Astrocyte (in vitro differentiated cells and primary cell): ENCODE measurements at regions not wholly inside any gene's neighbourhood (a gene's known extent, or its start where the extent isn't known, plus 50 kb on each side); places are given as distances from the start of the nearest gene placed in this dataset.

Experiments used
- DNase-seq: peaks from one replicate; pipeline ENCODE4 v3.0.0-alpha.2; 2010; ENCODE audit warnings: low read depth
- FAIRE-seq: peaks from 2 replicates; lab custom pipeline; 2011; peaks lifted over from hg19 to GRCh38; lab: Jason Lieb, UNC
- H2AFZ ChIP-seq: 2 replicates; pipeline ENCODE4 v1.6.0; 2012; ENCODE audit warnings: low read depth, low read length, inconsistent platforms
- H3K27ac ChIP-seq: 2 replicates; pipeline ENCODE4 v1.5.1; 2011; ENCODE audit warnings: low read depth, low read length, inconsistent platforms
- H3K27me3 ChIP-seq: 2 replicates; pipeline ENCODE4 v1.6.0; 2011; ENCODE audit warnings: low read length, inconsistent platforms; ENCODE audit not compliant: insufficient read depth
- H3K36me3 ChIP-seq: 2 replicates; pipeline ENCODE4 v1.5.1; 2011; ENCODE audit warnings: low read length, inconsistent platforms; ENCODE audit not compliant: insufficient read depth
- H3K4me1 ChIP-seq: 2 replicates; pipeline ENCODE4 v1.5.1; 2011; ENCODE audit warnings: low read length, inconsistent platforms; ENCODE audit not compliant: insufficient read depth
- H3K4me2 ChIP-seq: 2 replicates; pipeline ENCODE4 v1.6.0; 2012; ENCODE audit warnings: low read length, inconsistent platforms
- H3K4me3 ChIP-seq: 2 replicates; pipeline ENCODE4 v1.5.1; 2011; ENCODE audit warnings: low read depth, mild to moderate bottlenecking, low read length, inconsistent platforms; ENCODE audit not compliant: insufficient read depth
- H3K79me2 ChIP-seq: 2 replicates; pipeline ENCODE4 v1.6.0; 2012; ENCODE audit warnings: mild to moderate bottlenecking, low read length, inconsistent platforms; ENCODE audit not compliant: insufficient read depth
- H3K9ac ChIP-seq: 2 replicates; pipeline ENCODE4 v1.6.0; 2012; ENCODE audit warnings: mild to moderate bottlenecking, low read length, inconsistent platforms
- H3K9me3 ChIP-seq: 2 replicates; pipeline ENCODE4 v1.5.1; 2012; ENCODE audit warnings: low read depth, mild to moderate bottlenecking, low read length, inconsistent platforms; ENCODE audit not compliant: insufficient read depth
- H4K20me1 ChIP-seq: 2 replicates; pipeline ENCODE4 v1.6.0; 2012; ENCODE audit warnings: low read length, inconsistent platforms; ENCODE audit not compliant: insufficient read depth
- H3K27ac Mint-ChIP-seq: one replicate; pipeline ENCODE4 v1.8.0; 2021; ENCODE audit warnings: mild to moderate bottlenecking, mixed read lengths; ENCODE audit not compliant: unreplicated experiment
- H3K27me3 Mint-ChIP-seq: one replicate; pipeline ENCODE4 v1.8.0; 2021; ENCODE audit warnings: low read depth, mixed read lengths; ENCODE audit not compliant: unreplicated experiment
- H3K36me3 Mint-ChIP-seq: one replicate; pipeline ENCODE4 v1.8.0; 2021; ENCODE audit warnings: low read depth, mixed read lengths; ENCODE audit not compliant: unreplicated experiment
- H3K4me1 Mint-ChIP-seq: one replicate; pipeline ENCODE4 v1.8.0; 2021; ENCODE audit warnings: low read depth, mixed read lengths; ENCODE audit not compliant: unreplicated experiment
- H3K4me3 Mint-ChIP-seq: one replicate; pipeline ENCODE4 v1.8.0; 2021; ENCODE audit warnings: mild to moderate bottlenecking, moderate library complexity, mixed read lengths; ENCODE audit not compliant: unreplicated experiment
- H3K9me3 Mint-ChIP-seq: one replicate; pipeline ENCODE4 v1.8.0; 2021; ENCODE audit warnings: mild to moderate bottlenecking, mixed read lengths; ENCODE audit not compliant: unreplicated experiment
- EZH2 ChIP-seq: IDR thresholded peaks from 2 replicates; pipeline ENCODE4 v1.6.1; 2012; ENCODE audit warnings: mild to moderate bottlenecking, low read length, inconsistent platforms; ENCODE audit not compliant: insufficient read depth
- TF ChIP-seq, protein P1 (sequence below): IDR thresholded peaks from 2 replicates; pipeline ENCODE4 v1.5.1; 2011; ENCODE audit warnings: low read depth, mild to moderate bottlenecking, inconsistent platforms, low read length, moderate library complexity; ENCODE audit not compliant: insufficient read depth

- H3K4me2 ChIP-seq = no peak overlapping the region
- Mint-ChIP-seq H3K4me1 (no peaks in the 10 kb centered on the region), H3K27ac (no peak overlapping the region), H3K36me3 (no peaks in the 10 kb centered on the region), H3K4me3 (no peak overlapping the region), H3K27me3 (no peaks in the 10 kb centered on the region), H3K9me3 (peaks cover 3% of the 10 kb centered on the region)
- H2AFZ ChIP-seq = no peak overlapping the region
- no peaks in the 10 kb centered on the region for H3K79me2 ChIP-seq
- TF ChIP-seq, protein P1, sequence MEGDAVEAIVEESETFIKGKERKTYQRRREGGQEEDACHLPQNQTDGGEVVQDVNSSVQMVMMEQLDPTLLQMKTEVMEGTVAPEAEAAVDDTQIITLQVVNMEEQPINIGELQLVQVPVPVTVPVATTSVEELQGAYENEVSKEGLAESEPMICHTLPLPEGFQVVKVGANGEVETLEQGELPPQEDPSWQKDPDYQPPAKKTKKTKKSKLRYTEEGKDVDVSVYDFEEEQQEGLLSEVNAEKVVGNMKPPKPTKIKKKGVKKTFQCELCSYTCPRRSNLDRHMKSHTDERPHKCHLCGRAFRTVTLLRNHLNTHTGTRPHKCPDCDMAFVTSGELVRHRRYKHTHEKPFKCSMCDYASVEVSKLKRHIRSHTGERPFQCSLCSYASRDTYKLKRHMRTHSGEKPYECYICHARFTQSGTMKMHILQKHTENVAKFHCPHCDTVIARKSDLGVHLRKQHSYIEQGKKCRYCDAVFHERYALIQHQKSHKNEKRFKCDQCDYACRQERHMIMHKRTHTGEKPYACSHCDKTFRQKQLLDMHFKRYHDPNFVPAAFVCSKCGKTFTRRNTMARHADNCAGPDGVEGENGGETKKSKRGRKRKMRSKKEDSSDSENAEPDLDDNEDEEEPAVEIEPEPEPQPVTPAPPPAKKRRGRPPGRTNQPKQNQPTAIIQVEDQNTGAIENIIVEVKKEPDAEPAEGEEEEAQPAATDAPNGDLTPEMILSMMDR = no peak
- TF ChIP-seq EZH2 = no peak
- no peaks in the 10 kb centered on the region for H3K9me3 ChIP-seq
- DNase-seq (no peak), FAIRE-seq (no peak)
- no peaks in the 10 kb centered on the region for H3K36me3 ChIP-seq
- no peak overlapping the region for H3K4me3 ChIP-seq
- H3K9ac ChIP-seq = no peak overlapping the region
- H4K20me1 ChIP-seq = no peaks in the 10 kb centered on the region
- no peaks in the 10 kb centered on the region for H3K4me1 ChIP-seq
- no peaks in the 10 kb centered on the region for H3K27me3 ChIP-seq
- H3K27ac ChIP-seq = no peak overlapping the region
Observed at GRCh38 chr10:108090476-108091215, 926.1 kb upstream of the SORCS1 start.

GRCh38 chr10:108086502-108086901, 922.0 kb upstream of the SORCS1 start:
- H3K9me3 ChIP-seq = no peaks in the 10 kb centered on the region
- no peaks in the 10 kb centered on the region for H3K36me3 ChIP-seq
- H3K27me3 ChIP-seq = no peaks in the 10 kb centered on the region
- TF ChIP-seq EZH2 = no peak
- TF ChIP-seq, protein P1 = no peak
- DNase-seq = no peak
- Mint-ChIP-seq H3K9me3 (peaks cover 3% of the 10 kb centered on the region), H3K36me3 (no peaks in the 10 kb centered on the region), H3K4me1 (no peaks in the 10 kb centered on the region), H3K27me3 (no peaks in the 10 kb centered on the region), H3K4me3 (no peak overlapping the region), H3K27ac (no peak overlapping the region)
- no peak for FAIRE-seq
- H3K27ac ChIP-seq = no peak overlapping the region
- H3K79me2 ChIP-seq = no peaks in the 10 kb centered on the region
- no peaks in the 10 kb centered on the region for H3K4me1 ChIP-seq
- no peak overlapping the region for H2AFZ ChIP-seq
- no peaks in the 10 kb centered on the region for H4K20me1 ChIP-seq
- H3K9ac ChIP-seq = no peak overlapping the region
- no peak overlapping the region for H3K4me3 ChIP-seq
- no peak overlapping the region for H3K4me2 ChIP-seq

DNA sequence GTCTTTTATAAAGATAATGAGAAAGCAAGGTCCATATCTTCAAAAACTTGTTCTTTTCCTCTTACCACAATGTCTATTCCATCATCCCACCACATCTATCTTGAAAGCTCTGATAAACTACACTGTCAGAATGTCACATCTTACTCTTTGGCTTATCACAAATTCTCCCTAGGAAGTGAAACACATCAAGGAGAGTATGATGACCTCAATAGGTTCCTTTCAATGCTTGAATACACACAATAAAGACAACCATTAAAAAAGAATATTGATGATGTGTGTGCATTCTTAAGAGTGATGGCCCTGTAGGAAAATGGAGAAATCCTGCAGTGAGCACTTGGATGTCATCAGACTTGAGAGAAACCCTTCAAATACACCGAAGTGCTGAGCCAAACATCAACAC, 918.1 kb upstream of the SORCS1 start:
- Histone ChIP-seq H3K27me3 (no peaks in the 10 kb centered on the region), H4K20me1 (no peaks in the 10 kb centered on the region), H3K27ac (no peak overlapping the region), H3K4me2 (no peak overlapping the region), H3K9ac (no peak overlapping the region), H3K4me1 (no peaks in the 10 kb centered on the region), H3K36me3 (no peaks in the 10 kb centered on the region), H3K4me3 (no peak overlapping the region), H3K79me2 (no peaks in the 10 kb centered on the region), H3K9me3 (no peaks in the 10 kb centered on the region), H2AFZ (no peak overlapping the region)
- H3K4me1 Mint-ChIP-seq = no peaks in the 10 kb centered on the region
- no peak for FAIRE-seq
- H3K36me3 Mint-ChIP-seq = no peaks in the 10 kb centered on the region
- no peaks in the 10 kb centered on the region for H3K9me3 Mint-ChIP-seq
- no peak overlapping the region for H3K27ac Mint-ChIP-seq
- no peaks in the 10 kb centered on the region for H3K27me3 Mint-ChIP-seq
- H3K4me3 Mint-ChIP-seq = no peak overlapping the region
- TF ChIP-seq, protein P1 = no peak
- TF ChIP-seq EZH2 = no peak
- no peak for DNase-seq
